HG03460 (cell line): ENCODE measurements at regions not wholly inside any gene's neighbourhood (a gene's known extent, or its start where the extent isn't known, plus 50 kb on each side); places are given as distances from the start of the nearest gene placed in this dataset.
"Not testable (repeated sequence)": the region's sequence is repeated elsewhere in the genome, so short reads cannot be mapped to it uniquely, and the experiment has no call there.

ENCODE experiments used
- ATAC-seq: cut with Tn5 transposase; IDR thresholded peaks from one replicate; pipeline ENCODE4 v1.9.1; 2021; ENCODE audit not compliant: unreplicated experiment

DNA sequence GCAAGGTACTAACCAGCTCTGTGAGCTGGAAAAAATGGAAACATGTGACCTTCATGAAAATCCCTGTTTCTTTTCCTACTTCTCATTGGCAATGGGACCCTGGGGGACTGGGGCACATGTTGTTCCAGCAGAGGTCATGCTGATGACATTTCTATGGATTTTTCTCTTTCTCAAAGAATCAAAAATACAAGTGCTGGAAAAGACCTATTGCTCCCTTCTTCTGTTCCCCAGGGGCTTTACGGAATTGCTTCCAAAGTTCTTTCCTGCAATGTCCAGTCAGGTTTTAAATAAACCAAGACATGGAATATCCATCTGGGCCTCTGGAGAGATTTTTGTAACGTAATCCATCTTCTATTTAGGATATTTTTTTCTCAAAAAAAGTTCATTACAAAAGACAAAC is 1006.1 kb upstream of the CELF4 start:
- no peak for ATAC-seq

DNA sequence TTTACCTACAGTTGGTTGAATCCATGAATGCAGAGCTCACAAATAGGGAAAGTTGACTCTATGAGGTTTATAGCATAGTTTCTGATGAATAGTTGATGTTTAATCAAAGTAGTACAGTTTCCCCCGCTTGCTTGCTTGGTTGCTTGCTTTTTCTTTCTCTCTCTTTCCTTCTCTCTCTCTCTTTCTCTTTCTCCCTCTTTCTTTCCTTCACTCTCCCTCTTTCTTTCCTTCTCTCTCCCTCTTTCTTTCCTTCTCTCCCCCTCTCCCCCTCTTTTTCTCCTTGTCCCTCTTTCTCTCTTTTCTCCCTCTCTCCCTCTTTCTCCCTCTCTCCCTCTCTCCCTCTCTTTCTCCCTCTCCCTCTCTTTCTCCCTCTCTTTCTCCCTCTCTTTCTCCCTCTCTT is 999.9 kb upstream of the CELF4 start:
- no peak for ATAC-seq

DNA sequence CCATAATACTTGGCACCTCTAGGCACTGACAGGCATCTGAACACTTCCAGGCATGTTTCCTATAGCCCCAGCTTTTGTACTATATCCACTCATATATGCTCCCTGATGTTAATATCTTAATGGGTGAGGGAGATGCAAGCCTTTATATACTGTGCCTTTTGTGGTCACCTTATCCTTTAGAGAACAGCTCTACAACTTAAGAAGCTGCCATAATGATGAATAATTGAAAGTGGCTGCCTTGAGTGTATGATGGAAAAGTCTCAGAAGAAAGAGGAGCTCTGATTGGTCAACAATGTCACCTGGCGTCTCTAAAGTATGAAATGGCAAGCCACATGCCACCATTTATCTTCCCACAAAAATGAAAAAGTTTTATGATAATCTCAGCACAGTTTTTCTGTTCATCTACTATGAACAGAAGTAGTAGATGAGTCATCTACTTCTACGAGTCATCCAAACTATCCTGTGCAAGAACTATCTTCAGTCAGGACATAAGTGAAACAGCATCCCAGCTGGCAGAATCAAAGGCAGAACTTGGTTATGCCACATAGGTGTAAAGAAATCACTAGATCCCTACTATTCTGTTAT is 997.9 kb upstream of the CELF4 start:
- no peak for ATAC-seq

DNA sequence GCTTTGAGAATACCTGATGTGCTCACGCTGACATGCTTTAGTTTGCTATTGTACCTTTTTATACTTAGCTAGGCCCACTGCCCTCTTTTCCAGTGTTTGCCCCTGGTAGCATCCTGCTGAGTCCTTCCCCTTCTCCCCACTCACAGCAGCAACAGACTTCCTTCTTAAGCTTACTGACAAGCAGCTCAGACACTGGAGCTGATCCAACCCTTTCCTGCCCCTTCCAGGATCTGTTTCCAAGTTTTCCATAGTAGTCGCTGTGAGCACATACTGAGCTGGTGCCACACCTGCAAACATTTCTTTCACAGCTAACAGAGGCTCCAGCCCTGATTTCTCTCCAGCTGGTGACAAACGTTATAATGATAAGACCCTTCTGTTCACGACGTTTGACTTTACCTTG is 991.4 kb upstream of the CELF4 start:
- ATAC-seq = no peak

- no peak for ATAC-seq
Measured at GRCh38 chr18:38552732-38553321, 987.2 kb upstream of the CELF4 start.

DNA sequence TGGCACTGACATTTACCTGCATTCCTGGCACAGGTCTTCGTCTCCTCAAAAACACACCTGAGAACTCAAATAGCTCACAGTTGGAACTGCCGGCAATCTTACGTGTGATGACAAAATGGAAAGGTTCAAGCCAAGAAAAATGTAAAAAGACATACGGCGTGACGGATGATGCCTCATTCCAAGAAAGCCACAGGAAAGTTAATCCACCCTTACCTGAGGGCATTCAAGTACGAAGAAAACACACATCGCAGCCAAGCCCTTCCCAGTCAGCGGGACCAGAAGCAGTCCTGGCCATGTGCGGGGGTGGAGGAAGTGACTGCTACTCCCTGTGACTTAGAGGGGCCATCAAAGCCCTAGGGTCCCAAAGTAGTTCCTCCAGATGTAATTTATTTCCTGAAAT is 986.3 kb upstream of the CELF4 start:
- no peak for ATAC-seq

- no peak for ATAC-seq
Measured at GRCh38 chr18:38545071-38545470, 979.5 kb upstream of the CELF4 start.

DNA sequence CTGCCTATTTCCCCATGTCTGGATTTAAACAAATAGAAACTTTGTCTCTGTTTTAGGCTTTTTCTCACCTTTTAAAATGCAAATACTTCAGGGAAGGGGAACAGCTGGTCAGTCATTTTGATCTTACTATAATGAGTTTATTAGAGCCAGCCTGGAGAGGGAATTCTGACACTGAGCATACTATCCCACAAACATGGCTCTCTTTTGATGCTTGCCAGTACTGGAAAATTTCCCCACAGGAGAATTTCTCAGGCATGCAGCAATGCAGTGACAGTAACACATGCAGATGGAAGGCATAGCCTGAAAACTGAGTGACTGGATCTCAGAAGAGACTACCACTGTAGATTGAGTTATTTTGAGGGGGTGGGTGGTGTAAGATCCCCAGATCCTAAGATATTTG is 974.3 kb upstream of the CELF4 start:
- no peak for ATAC-seq

GRCh38 chr18:38539371-38539770 is 973.8 kb upstream of the CELF4 start:
- no peak for ATAC-seq

DNA sequence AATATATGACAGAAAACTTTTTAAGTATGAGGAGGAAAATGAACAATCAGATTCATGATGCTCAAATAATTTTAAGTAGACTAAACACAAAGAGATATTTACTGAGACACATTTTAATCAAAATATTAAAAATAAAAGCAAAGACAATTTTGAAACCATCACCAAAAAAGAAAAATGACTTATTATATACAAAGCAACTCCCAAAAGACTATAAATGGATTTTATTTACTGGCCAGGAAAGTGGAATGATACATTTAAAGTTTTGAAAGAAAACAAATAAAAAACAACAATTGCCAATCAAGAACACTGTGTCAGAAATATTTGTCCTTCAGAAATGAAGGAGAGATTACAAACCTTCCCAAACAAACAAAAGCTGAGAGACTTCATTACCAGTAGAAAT is 968.5 kb upstream of the CELF4 start:
- ATAC-seq = no peak

DNA sequence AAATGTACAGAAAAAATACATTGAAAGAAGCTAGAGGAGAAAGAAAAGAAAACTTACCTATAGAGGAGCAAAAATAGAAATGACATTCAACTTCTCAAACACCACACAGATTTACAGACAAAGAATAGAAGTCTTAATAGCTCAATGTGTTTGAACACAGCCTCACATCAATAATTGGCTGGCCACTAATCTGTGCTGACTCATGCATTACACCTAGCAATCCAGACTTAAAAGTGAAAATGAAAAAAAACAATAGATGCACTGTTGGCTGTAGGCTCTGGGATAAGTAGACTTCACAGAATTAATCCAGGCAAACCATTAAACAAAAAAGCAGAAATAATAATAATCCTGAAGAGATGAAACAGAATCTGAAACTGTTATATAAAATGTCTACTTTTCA is 961.3 kb upstream of the CELF4 start:
- ATAC-seq = no peak

DNA sequence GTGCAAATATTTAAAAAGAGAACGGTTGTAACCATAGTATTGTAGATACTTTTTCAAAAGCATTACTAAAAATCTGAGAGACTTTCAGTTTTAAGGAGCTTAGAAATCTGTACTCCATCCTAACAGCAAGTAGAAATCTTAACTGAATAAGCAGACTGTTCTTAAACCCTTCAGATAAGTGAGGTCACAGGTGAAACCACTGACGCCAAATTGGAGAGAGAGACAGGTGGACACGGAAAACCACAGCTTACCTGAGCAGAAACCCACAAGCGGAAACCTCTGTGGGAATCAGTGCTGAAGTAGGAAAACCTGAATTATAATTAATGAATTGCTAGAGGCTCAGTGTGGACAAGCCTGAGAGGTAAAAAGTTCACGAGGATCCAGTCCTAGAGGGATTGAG is 959.4 kb upstream of the CELF4 start:
- ATAC-seq = no peak

DNA sequence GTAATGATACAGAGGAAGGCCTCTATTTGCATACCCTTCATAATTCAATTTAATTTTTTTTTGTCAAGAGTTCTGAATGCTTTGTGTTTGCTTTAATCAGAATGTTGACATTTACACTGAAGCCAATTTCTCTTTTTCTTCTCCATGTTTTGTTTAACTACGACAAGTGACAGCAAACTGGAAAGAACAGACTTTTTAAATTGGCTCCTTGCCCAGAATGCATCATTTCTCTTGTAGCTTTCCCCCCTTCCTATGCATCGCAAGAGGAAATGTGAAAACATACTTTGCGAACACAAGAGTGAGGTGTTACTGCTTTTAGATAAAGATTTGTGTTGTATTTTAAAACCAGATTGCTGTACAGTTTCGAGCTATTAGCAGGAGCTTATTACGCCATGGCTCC is 955.2 kb upstream of the CELF4 start:
- ATAC-seq = no peak

DNA sequence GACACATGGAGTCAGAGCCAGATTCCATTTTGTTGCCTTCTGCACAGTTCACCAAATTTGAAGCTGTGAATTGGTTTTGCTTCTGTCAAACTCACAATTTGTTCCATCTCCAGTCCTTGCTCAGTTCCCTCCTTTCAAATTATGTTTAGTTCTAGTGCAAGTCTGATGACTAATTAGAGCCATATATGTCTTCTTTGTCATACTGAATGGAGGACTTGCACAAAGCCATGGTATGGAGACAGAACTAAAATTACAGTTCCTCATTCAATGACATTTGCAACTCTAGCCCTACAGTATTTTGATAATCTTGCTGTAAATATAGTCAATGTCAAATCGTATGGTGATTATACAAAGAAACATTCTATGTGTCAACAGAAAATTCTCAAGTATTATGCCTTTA is 936.9 kb upstream of the CELF4 start:
- no peak for ATAC-seq

- ATAC-seq = no peak
Measured at GRCh38 chr18:38497266-38497665, 931.7 kb upstream of the CELF4 start.

GRCh38 chr18:38496222-38496793 is 930.7 kb upstream of the CELF4 start:
- ATAC-seq = no peak

DNA sequence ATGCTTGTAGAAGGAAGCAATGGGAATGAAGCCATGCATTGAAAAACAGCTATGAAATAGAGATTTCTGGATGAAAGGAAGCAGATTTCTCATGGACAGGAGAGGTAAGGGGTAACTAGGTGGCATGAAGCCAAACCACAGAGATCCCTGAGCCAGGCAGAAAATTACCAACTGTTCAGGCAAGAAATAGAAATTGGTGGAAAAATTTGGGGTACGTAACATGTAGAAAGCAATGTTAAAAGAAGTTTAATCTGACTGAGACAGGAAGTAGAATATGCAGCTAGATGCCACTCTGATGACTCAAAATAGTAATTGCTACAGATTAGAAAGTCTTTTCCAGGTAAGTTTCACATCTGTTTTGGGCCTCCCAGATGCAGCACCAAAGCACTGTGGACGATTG is 928.5 kb upstream of the CELF4 start:
- no peak for ATAC-seq

DNA sequence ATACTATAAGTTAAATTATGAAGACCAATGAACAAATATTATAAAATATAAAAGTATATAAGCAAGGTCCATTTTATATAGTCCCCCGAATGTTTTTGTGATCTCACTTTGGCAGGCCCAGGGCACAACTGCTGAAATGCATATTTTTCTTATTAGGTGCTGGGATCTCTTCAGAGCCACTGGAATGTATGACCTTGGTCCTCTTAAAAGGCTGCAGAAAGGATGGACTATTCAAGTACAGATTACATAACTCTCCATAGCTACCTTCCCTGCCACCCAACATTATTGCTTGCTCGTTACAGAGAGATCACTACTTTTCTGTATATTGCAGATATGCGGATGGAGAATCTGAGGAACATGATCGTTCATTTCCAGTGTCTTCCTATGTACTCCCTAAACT is 925.6 kb upstream of the CELF4 start:
- no peak for ATAC-seq

DNA sequence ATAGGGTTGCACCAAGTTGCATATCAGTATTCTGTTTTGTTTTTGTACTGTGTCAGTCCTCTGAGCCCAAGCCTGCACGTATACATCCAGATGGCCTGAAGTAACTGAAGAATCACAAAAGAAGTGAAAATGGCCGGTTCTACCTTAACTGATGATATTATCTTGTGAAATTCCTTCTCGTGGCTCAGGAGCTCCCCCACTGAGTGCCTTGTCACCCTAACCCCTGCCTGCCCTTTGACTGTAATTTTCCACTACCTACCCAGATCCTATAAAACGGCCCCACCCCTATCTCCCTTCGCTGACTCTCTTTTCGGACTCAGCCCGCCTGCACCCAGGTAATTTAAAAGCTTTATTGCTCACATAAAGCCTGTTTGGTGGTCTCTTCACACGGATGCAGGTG is 924.1 kb upstream of the CELF4 start:
- ATAC-seq = not testable (repeated sequence)

DNA sequence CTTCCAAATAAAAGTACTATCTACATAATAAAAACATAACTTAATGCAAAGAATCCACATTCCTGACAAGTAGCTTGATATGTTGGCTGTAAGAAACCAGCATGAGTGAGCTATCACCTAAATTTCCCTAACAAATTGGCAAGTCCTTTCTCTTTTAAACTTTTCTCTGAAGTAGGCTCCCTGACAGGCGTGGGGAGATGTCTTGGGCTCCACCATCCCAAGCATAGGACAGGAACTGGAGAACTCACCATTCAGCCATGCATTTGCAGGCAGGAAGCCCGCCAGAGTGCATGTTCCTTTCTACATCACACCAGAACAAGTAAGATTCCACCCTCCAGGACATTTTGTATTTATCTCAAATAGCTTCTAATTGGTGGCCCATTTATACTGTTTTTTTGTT is 921.9 kb upstream of the CELF4 start:
- ATAC-seq = no peak

DNA sequence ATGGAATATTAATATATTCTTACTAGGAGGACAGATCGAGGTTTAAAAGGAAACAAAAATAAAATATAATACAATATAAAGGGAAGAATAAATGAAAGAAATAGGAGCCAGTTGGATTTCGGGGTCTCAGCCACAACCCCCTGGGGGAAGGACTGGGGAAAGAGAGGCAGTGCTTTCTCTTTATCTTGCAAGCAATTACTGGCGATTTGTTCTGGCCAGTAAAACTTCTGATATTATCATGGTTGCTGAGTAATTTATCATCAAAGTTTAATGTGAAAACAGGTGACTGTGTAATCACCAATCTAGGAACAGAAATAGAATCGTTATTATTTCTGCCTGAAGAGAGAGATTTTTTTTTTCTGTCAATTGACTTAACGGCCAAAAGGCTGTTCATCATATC is 917.7 kb upstream of the CELF4 start:
- ATAC-seq = no peak

DNA sequence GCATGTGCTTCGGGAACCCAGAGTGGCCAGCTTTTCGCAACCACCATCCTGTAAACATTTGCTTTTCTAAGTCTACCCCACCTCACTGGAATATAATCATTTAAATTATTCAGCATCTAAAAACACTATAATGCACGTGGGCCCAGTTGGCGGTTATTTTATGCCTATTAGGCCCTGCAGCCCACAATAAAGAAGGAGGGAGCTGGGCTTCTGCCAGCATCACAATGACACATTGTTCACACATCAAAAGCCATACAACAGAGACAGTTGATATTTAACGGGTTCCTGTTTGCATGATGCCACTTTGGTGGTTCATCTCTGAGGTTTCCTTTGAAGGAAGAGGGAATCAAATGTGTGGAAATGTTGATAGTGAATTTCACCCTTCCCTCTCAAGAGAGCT is 916.0 kb upstream of the CELF4 start:
- ATAC-seq = no peak

GRCh38 chr18:38475686-38476085 is 910.1 kb upstream of the CELF4 start:
- no peak for ATAC-seq
